A549 (cell line): ENCODE measurements at regions not wholly inside any gene's neighbourhood (a gene's known extent, or its start where the extent isn't known, plus 50 kb on each side); places are given as distances from the start of the nearest gene placed in this dataset.

Experiments used
- ATAC-seq, 2 experiments: fragments of 200-7000 bp in 1 of 2; fragments of >200 bp in 1 of 2; cut with Nextera tagmentation in 1 of 2; cut with Tn5 transposase in 1 of 2; 3 replicates each; pipeline versions ENCODE4 v1.8.0 to v1.9.1; 2018 to 2020; ENCODE audit warnings: mild to moderate bottlenecking in 1 of 2, moderate library complexity in 1 of 2
- CTCF ChIA-PET: fragments of 300-600 bp; sonication (Branson Sonifier 250); formaldehyde crosslinking; extraction: SDS; loops from one replicate; lab custom pipeline; 2021; ENCODE audit warnings: antibody characterized with exemption, inconsistent platforms; lab: Yijun Ruan, JAX
- POLR2A ChIA-PET: fragments of 350-600 bp; formaldehyde crosslinking; extraction: SDS; loops from one replicate; lab custom pipeline; 2021; ENCODE audit warnings: antibody characterized with exemption, inconsistent platforms; lab: Yijun Ruan, JAX
- DNase-seq, 2 experiments: peaks; one replicate each; pipeline versions ENCODE4 v3.0.0 to v3.0.0-alpha.2; 2011 to 2016; ENCODE audit warnings: low read depth in 1 of 2, low spot score in 1 of 2
- FAIRE-seq: peaks from 2 replicates; lab custom pipeline; 2011; peaks lifted over from hg19 to GRCh38; lab: Jason Lieb, UNC
- H3K27ac ChIP-seq, 2 experiments: fragments of >200 bp; sonication (Bioruptor Twin); formaldehyde crosslinking; 3 replicates each; pipeline ENCODE4 v1.5.1; 2016 to 2017
- H3K4me1 ChIP-seq: fragments of >200 bp; sonication (Bioruptor Twin); formaldehyde crosslinking; 3 replicates; pipeline ENCODE4 v1.6.1; 2016
- H3K4me2 ChIP-seq: fragments of >200 bp; sonication (Bioruptor Twin); formaldehyde crosslinking; 3 replicates; pipeline ENCODE4 v1.6.1; 2016
- H3K4me3 ChIP-seq: fragments of >200 bp; sonication (Bioruptor Twin); formaldehyde crosslinking; 3 replicates; pipeline ENCODE4 v1.5.1; 2016
- H3K9me3 ChIP-seq: fragments of >200 bp; sonication (Bioruptor Twin); formaldehyde crosslinking; 3 replicates; pipeline ENCODE4 v1.6.1; 2016
- ATOH8 ChIP-seq: fragments of 250-450 bp; sonication (Bioruptor Pico); IDR thresholded peaks from 2 replicates; pipeline ENCODE4 v1.5.0; 2020; ENCODE audit warnings: low read depth, mild to moderate bottlenecking, moderate library complexity
- CBX2 ChIP-seq: fragments of 200-600 bp; sonication (generic); IDR thresholded peaks from 2 replicates; pipeline ENCODE4 v1.6.1; 2016; ENCODE audit warnings: low read depth, mild to moderate bottlenecking, borderline replicate concordance
- CBX8 ChIP-seq: fragments of 200-600 bp; sonication (generic); IDR thresholded peaks from 2 replicates; pipeline ENCODE4 v1.6.1; 2016
- CHD4 ChIP-seq: fragments of 200-600 bp; sonication (generic); IDR thresholded peaks from 2 replicates; pipeline ENCODE4 v1.6.1; 2016; ENCODE audit warnings: antibody characterized with exemption, mild to moderate bottlenecking, borderline replicate concordance
- CTCF ChIP-seq: fragments of >200 bp; sonication (Bioruptor Twin); formaldehyde crosslinking; IDR thresholded peaks from 3 replicates; pipeline ENCODE4 v1.5.1; 2016
- E2F6 ChIP-seq: IDR thresholded peaks from 2 replicates; pipeline ENCODE4 v1.6.1; 2012; ENCODE audit warnings: low read depth, borderline replicate concordance
- EHMT2 ChIP-seq: fragments of 200-600 bp; sonication (generic); IDR thresholded peaks from 2 replicates; pipeline ENCODE4 v1.6.1; 2016; ENCODE audit warnings: antibody characterized with exemption, low read depth, mild to moderate bottlenecking, moderate library complexity
- ELK1 ChIP-seq: fragments of 150-350 bp; IDR thresholded peaks from 2 replicates; pipeline ENCODE4 v1.6.1; 2014; ENCODE audit warnings: low read depth, mild to moderate bottlenecking, low read length
- FOSL2 ChIP-seq, 2 experiments: fragments of 450-650 bp in 1 of 2; fragments of >200 bp in 1 of 2; sonication (Bioruptor Twin) in 1 of 2; formaldehyde crosslinking; IDR thresholded peaks; 2 replicates each; pipeline versions ENCODE4 v1.5.0 to v1.6.1; 2016 to 2020; ENCODE audit warnings: mild to moderate bottlenecking in 1 of 2, moderate library complexity in 1 of 2
- FOXS1 ChIP-seq: fragments of 250-450 bp; sonication (Bioruptor Pico); IDR thresholded peaks from 2 replicates; pipeline ENCODE4 v1.5.0; 2020; ENCODE audit warnings: mild to moderate bottlenecking, moderate library complexity
- GATA3 ChIP-seq: IDR thresholded peaks from 2 replicates; pipeline ENCODE4 v1.6.1; 2012; ENCODE audit warnings: borderline replicate concordance
- HDAC2 ChIP-seq: fragments of 200-600 bp; sonication (generic); IDR thresholded peaks from 2 replicates; pipeline ENCODE4 v1.6.1; 2016
- HES2 ChIP-seq: fragments of >200 bp; sonication (Bioruptor Twin); formaldehyde crosslinking; IDR thresholded peaks from 2 replicates; pipeline ENCODE4 v1.6.1; 2016
- HEYL ChIP-seq: fragments of 250-450 bp; sonication (Bioruptor Pico); IDR thresholded peaks from 2 replicates; pipeline ENCODE4 v1.8.0; 2021; ENCODE audit warnings: mild to moderate bottlenecking, moderate library complexity
- HOXB13 ChIP-seq: fragments of 250-450 bp; sonication (Bioruptor Pico); IDR thresholded peaks from 2 replicates; pipeline ENCODE4 v1.5.0; 2020; ENCODE audit warnings: low read depth, mild to moderate bottlenecking, moderate library complexity
- HOXB5 ChIP-seq: fragments of 250-450 bp; sonication (Bioruptor Pico); IDR thresholded peaks from 2 replicates; pipeline ENCODE4 v1.5.0; 2020; ENCODE audit warnings: mild to moderate bottlenecking, moderate library complexity
- JUNB ChIP-seq: fragments of >200 bp; sonication (Bioruptor Twin); formaldehyde crosslinking; IDR thresholded peaks from 2 replicates; pipeline ENCODE4 v1.6.1; 2016
- MAX ChIP-seq: IDR thresholded peaks from 2 replicates; pipeline ENCODE4 v1.6.1; 2012
- MYC ChIP-seq: IDR thresholded peaks from 2 replicates; pipeline ENCODE4 v1.6.1; 2012; ENCODE audit warnings: mild to moderate bottlenecking, inconsistent platforms, low read length, improper control_type of control experiment, borderline replicate concordance
- PHF8 ChIP-seq: fragments of 200-600 bp; sonication (generic); IDR thresholded peaks from 2 replicates; pipeline ENCODE4 v1.6.1; 2016; ENCODE audit warnings: low read depth, mild to moderate bottlenecking, antibody characterized with exemption, moderate library complexity, borderline replicate concordance
- POLR2A ChIP-seq: IDR thresholded peaks from 2 replicates; pipeline ENCODE4 v1.6.1; 2012; ENCODE audit warnings: mild to moderate bottlenecking, low read length
- POLR2AphosphoS2 ChIP-seq: conservative IDR thresholded peaks from 2 replicates; pipeline ENCODE4 v1.6.1; 2012; ENCODE audit warnings: low read length, improper control_type of control experiment, inconsistent platforms
- RAD21 ChIP-seq, 2 experiments: fragments of >200 bp in 1 of 2; sonication (Bioruptor Twin) in 1 of 2; formaldehyde crosslinking in 1 of 2; IDR thresholded peaks in 1 of 2; conservative IDR thresholded peaks in 1 of 2; 2 replicates in 1 of 2; 3 replicates in 1 of 2; pipeline ENCODE4 v1.6.1; 2012 to 2018; ENCODE audit warnings: inconsistent platforms in 1 of 2
- RCOR1 ChIP-seq: fragments of 150-350 bp; IDR thresholded peaks from 2 replicates; pipeline ENCODE4 v1.6.1; 2014; ENCODE audit warnings: antibody characterized with exemption, low read length, low read depth
- REST ChIP-seq: fragments of 200-600 bp; sonication (generic); IDR thresholded peaks from 2 replicates; pipeline ENCODE4 v1.6.1; 2016; ENCODE audit warnings: antibody characterized with exemption, mild to moderate bottlenecking, moderate library complexity
- TFCP2L1 ChIP-seq: fragments of 250-450 bp; sonication (Bioruptor Pico); IDR thresholded peaks from 2 replicates; pipeline ENCODE4 v1.5.0; 2021; ENCODE audit warnings: mild to moderate bottlenecking
- TP53 ChIP-seq: fragments of 250-450 bp; sonication (Bioruptor Pico); IDR thresholded peaks from 2 replicates; pipeline ENCODE4 v1.5.0; 2021; ENCODE audit warnings: mild to moderate bottlenecking, moderate library complexity
- ZNF302 ChIP-seq: fragments of 250-450 bp; sonication (Bioruptor Pico); IDR thresholded peaks from 2 replicates; pipeline ENCODE4 v1.9.0; 2021; ENCODE audit warnings: inconsistent platforms, mild to moderate bottlenecking, moderate library complexity
- ZSCAN20 ChIP-seq: fragments of 250-450 bp; sonication (Bioruptor Pico); IDR thresholded peaks from 2 replicates; pipeline ENCODE4 v1.8.0; 2022; ENCODE audit warnings: mild to moderate bottlenecking, moderate library complexity
- WGBS: methylation state at CpG from one replicate; pipeline ENCODE4 v1.1.6; 2017; ENCODE audit errors: missing lambda C conversion rate; 5-methylcytosine and 5-hydroxymethylcytosine counted together

GRCh38 chr3:64764386-64764929 lies 76.7 kb upstream of the ADAMTS9 start:
- no peaks in the 10 kb centered on the region for H3K4me1 ChIP-seq
- FAIRE-seq: no peak
- POLR2A ChIA-PET: no interaction called here
- CTCF ChIA-PET: no interaction called here
- TF ChIP-seq HDAC2 (no peak), ZSCAN20 (no peak), ELK1 (no peak), HEYL (CRISPR knock-in tag) (no peak), CTCF (no peak), POLR2A (no peak), HOXB13 (CRISPR knock-in tag) (no peak), CBX2 (no peak), GATA3 (no peak), RCOR1 (no peak), EHMT2 (no peak), ATOH8 (CRISPR knock-in tag) (no peak), MAX (no peak), HOXB5 (no peak), HES2 (no peak), PHF8 (no peak), RAD21 (conservative IDR thresholded peaks at IDR 0.05 in 1 of 2, IDR thresholded peaks at IDR 0.05 in 1 of 2) (no peak), FOSL2 (IDR thresholded peaks at IDR 0.05) (no peak), FOSL2 (CRISPR knock-in tag; IDR thresholded peaks at IDR 0.05) (no peak), E2F6 (no peak), MYC (no peak)
- TF ChIP-seq, all 56 proteins: peak for 0
- H3K4me2 ChIP-seq: no peak overlapping the region
- ATAC-seq (no peak), DNase-seq (no peak)
- WGBS: 35% methylated on average over 6 of the region's 6 CpGs
- no peak overlapping the region for H3K27ac ChIP-seq
- H3K9me3 ChIP-seq: no peaks in the 10 kb centered on the region
- H3K4me3 ChIP-seq: no peak overlapping the region

- no peak overlapping the region for H3K27ac ChIP-seq
- POLR2A ChIA-PET: no interaction called here
- no peaks in the 10 kb centered on the region for H3K4me1 ChIP-seq
- FAIRE-seq: no peak
- CTCF ChIA-PET: no interaction called here
- no peak for DNase-seq
- H3K4me3 ChIP-seq: no peak overlapping the region
- ATAC-seq: no peak
- H3K9me3 ChIP-seq: no peaks in the 10 kb centered on the region
- no peak overlapping the region for H3K4me2 ChIP-seq
- TF ChIP-seq CHD4 (no peak), POLR2A (no peak), REST (no peak), ZSCAN20 (no peak), JUNB (no peak), ZNF302 (no peak), RCOR1 (no peak), HES2 (no peak), POLR2AphosphoS2 (no peak), FOXS1 (no peak), CBX8 (no peak), TFCP2L1 (CRISPR knock-in tag) (no peak), TP53 (CRISPR knock-in tag) (no peak)
Measured at GRCh38 chr3:64763980-64764379, 76.2 kb upstream of the ADAMTS9 start.
